Endodermal cell (in vitro differentiated cells): ENCODE measurements at regions not wholly inside any gene's neighbourhood (a gene's known extent, or its start where the extent isn't known, plus 50 kb on each side); places are given as distances from the start of the nearest gene placed in this dataset.
"Not testable (repeated sequence)": the region's sequence is repeated elsewhere in the genome, so short reads cannot be mapped to it uniquely, and the experiment has no call there.

Source experiments
- DNase-seq: peaks from one replicate; pipeline ENCODE4 v3.0.0-alpha.2; 2017
- H3K27ac ChIP-seq: 2 replicates; pipeline ENCODE4 v1.5.1; 2013; ENCODE audit warnings: mild to moderate bottlenecking, low read depth, low read length, moderate library complexity
- H3K27me3 ChIP-seq: 2 replicates; pipeline ENCODE4 v1.6.1; 2013; ENCODE audit warnings: mild to moderate bottlenecking, low read length, moderate library complexity; ENCODE audit not compliant: insufficient read depth, control insufficient read depth, poor library complexity, severe bottlenecking
- H3K36me3 ChIP-seq: 2 replicates; pipeline ENCODE4 v1.7.0; 2013; ENCODE audit warnings: mild to moderate bottlenecking, low read length, moderate library complexity; ENCODE audit not compliant: control insufficient read depth, insufficient read depth
- H3K4me1 ChIP-seq: one replicate; pipeline ENCODE4 v1.7.0; 2013; ENCODE audit warnings: low read length; ENCODE audit not compliant: control insufficient read depth, insufficient read depth
- H3K4me3 ChIP-seq: 2 replicates; pipeline ENCODE4 v1.5.1; 2013; ENCODE audit warnings: mild to moderate bottlenecking, low read length, moderate library complexity
- H3K9ac ChIP-seq: 2 replicates; pipeline ENCODE4 v1.6.1; 2013; ENCODE audit warnings: mild to moderate bottlenecking, low read length, moderate library complexity; ENCODE audit not compliant: poor library complexity, severe bottlenecking; ENCODE audit errors: extremely low read depth
- H3K9me3 ChIP-seq: 2 replicates; pipeline ENCODE4 v1.6.1; 2013; ENCODE audit warnings: mild to moderate bottlenecking, low read length, moderate library complexity; ENCODE audit not compliant: control insufficient read depth
- H3K27ac Mint-ChIP-seq: 2 replicates; pipeline ENCODE4 v1.8.0; 2020; ENCODE audit warnings: mixed read lengths
- H3K27me3 Mint-ChIP-seq: 2 replicates; pipeline ENCODE4 v1.8.0; 2021; ENCODE audit warnings: mild to moderate bottlenecking, mixed read lengths; ENCODE audit not compliant: insufficient read depth
- H3K36me3 Mint-ChIP-seq: 2 replicates; pipeline ENCODE4 v1.8.0; 2020; ENCODE audit warnings: low read depth, mixed read lengths
- H3K4me1 Mint-ChIP-seq: 2 replicates; pipeline ENCODE4 v1.8.0; 2020; ENCODE audit warnings: mixed read lengths
- H3K4me3 Mint-ChIP-seq: 2 replicates; pipeline ENCODE4 v1.8.0; 2020; ENCODE audit warnings: mild to moderate bottlenecking, moderate library complexity, mixed read lengths
- H3K9me3 Mint-ChIP-seq: 2 replicates; pipeline ENCODE4 v1.8.0; 2020; ENCODE audit warnings: mild to moderate bottlenecking, mixed read lengths
- WGBS, 2 experiments: methylation state at CpG; one replicate each; pipeline versions ENCODE4 v1.1.5 to v1.1.7; 2013; ENCODE audit warnings: missing lambda C conversion rate in 2 of 2, mixed read lengths in 1 of 2; ENCODE audit not compliant: insufficient coverage in 1 of 2, insufficient read length in 1 of 2; 5-methylcytosine and 5-hydroxymethylcytosine counted together
- TF ChIP-seq, protein P1 (sequence below): fragments of 200-600 bp; sonication (generic); conservative IDR thresholded peaks from 2 replicates; pipeline ENCODE4 v1.5.0; 2021; ENCODE audit warnings: antibody characterized with exemption, mild to moderate bottlenecking

GRCh38 chr11:92035488-92035887 is 189.1 kb upstream of the FAT3 start:
- Mint-ChIP-seq H3K27ac (no peak overlapping the region), H3K4me1 (peaks cover 2% of the 10 kb centered on the region), H3K9me3 (peaks cover 8% of the 10 kb centered on the region), H3K27me3 (no peaks in the 10 kb centered on the region), H3K36me3 (no peaks in the 10 kb centered on the region), H3K4me3 (no peak overlapping the region)
- DNase-seq: no peak
- Histone ChIP-seq H3K4me3 (no peak overlapping the region), H3K4me1 (no peaks in the 10 kb centered on the region), H3K27ac (no peak overlapping the region), H3K9me3 (no peaks in the 10 kb centered on the region), H3K9ac (no peak overlapping the region), H3K36me3 (no peaks in the 10 kb centered on the region), H3K27me3 (no peaks in the 10 kb centered on the region)
- TF ChIP-seq, protein P1, sequence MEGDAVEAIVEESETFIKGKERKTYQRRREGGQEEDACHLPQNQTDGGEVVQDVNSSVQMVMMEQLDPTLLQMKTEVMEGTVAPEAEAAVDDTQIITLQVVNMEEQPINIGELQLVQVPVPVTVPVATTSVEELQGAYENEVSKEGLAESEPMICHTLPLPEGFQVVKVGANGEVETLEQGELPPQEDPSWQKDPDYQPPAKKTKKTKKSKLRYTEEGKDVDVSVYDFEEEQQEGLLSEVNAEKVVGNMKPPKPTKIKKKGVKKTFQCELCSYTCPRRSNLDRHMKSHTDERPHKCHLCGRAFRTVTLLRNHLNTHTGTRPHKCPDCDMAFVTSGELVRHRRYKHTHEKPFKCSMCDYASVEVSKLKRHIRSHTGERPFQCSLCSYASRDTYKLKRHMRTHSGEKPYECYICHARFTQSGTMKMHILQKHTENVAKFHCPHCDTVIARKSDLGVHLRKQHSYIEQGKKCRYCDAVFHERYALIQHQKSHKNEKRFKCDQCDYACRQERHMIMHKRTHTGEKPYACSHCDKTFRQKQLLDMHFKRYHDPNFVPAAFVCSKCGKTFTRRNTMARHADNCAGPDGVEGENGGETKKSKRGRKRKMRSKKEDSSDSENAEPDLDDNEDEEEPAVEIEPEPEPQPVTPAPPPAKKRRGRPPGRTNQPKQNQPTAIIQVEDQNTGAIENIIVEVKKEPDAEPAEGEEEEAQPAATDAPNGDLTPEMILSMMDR: no peak
- 97 to 100% methylated on average over 1 of the region's 1 CpG for WGBS, 2 experiments

GRCh38 chr11:92027136-92027535 is 197.5 kb upstream of the FAT3 start:
- peak overlapping the region; percentile 97 for H3K27ac Mint-ChIP-seq
- H3K9me3 Mint-ChIP-seq: peaks cover 26% of the 10 kb centered on the region
- H3K4me1 Mint-ChIP-seq, H3K9ac ChIP-seq, H3K4me1 ChIP-seq, H3K9me3 ChIP-seq, H3K27me3 ChIP-seq, H3K36me3 Mint-ChIP-seq, H3K4me3 ChIP-seq, H3K36me3 ChIP-seq, H3K27ac ChIP-seq, H3K27me3 Mint-ChIP-seq: not testable (repeated sequence)
- H3K4me3 Mint-ChIP-seq: peak overlapping the region; percentile 77
- peak; percentile 76 for DNase-seq
- WGBS, 2 experiments: 91 to 92% methylated on average over 11 to 16 of the region's 16 CpGs

DNA sequence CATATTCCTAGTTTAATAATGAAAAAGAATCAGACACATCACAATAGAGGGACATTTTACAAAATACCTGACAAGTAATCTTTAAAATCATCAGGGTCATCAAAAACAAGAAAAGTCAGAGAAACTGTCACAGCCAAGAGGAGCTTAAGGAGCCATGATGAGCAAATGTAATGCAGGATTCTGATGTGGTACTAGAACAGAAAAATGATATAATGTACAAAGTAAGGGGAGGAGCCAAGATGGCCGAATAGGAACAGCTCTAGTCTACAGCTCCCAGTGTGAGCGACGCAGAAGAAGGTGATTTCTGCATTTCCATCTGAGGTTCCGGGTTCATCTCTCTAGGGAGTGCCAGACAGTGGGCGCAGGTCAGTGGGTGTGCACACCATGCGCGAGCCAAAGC is 198.0 kb upstream of the FAT3 start:
- WGBS, 2 experiments: 95 to 99% methylated on average over 7 of the region's 7 CpGs
- H3K9me3 Mint-ChIP-seq: peaks cover 25% of the 10 kb centered on the region
- TF ChIP-seq, protein P1: no peak
- no peaks in the 10 kb centered on the region for H3K36me3 Mint-ChIP-seq
- H3K4me1 ChIP-seq: no peaks in the 10 kb centered on the region
- peak overlapping the region; percentile 97 for H3K27ac Mint-ChIP-seq
- H3K27me3 Mint-ChIP-seq: peaks cover 2% of the 10 kb centered on the region
- H3K9me3 ChIP-seq: no peaks in the 10 kb centered on the region
- no peaks in the 10 kb centered on the region for H3K27me3 ChIP-seq
- H3K4me1 Mint-ChIP-seq: peaks cover 4% of the 10 kb centered on the region
- no peak overlapping the region for H3K9ac ChIP-seq
- H3K4me3 Mint-ChIP-seq: peak overlapping the region; percentile 77
- no peak for DNase-seq
- H3K4me3 ChIP-seq: no peak overlapping the region
- H3K36me3 ChIP-seq: no peaks in the 10 kb centered on the region
- H3K27ac ChIP-seq: no peak overlapping the region

DNA sequence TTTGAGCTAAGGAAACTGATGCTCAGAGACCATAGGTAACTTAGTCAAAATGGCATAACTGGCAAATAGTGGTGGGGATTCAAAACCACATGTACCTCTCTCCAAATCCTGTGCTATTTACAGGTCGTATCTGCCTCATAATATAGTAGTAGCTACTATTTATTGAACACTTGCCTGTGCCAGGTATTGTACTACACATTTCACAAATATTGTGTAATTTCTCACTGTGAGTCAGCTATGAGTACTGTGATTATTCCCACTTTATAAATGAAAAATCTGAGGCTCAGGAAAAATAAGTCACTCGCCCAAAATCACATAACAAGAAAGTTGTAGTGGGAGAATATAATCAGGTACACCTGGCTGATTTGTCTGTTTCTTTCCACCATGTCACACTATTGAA is 199.8 kb upstream of the FAT3 start:
- Histone ChIP-seq H3K36me3 (no peaks in the 10 kb centered on the region), H3K9me3 (no peaks in the 10 kb centered on the region), H3K27ac (no peak overlapping the region), H3K27me3 (no peaks in the 10 kb centered on the region), H3K4me3 (no peak overlapping the region), H3K4me1 (no peaks in the 10 kb centered on the region), H3K9ac (no peak overlapping the region)
- no peaks in the 10 kb centered on the region for H3K36me3 Mint-ChIP-seq
- peaks cover 18% of the 10 kb centered on the region for H3K9me3 Mint-ChIP-seq
- WGBS, 2 experiments: 93% methylated on average over 2 of the region's 2 CpGs; no CpG with 5 or more reads in 1 of the 2 experiments
- H3K4me3 Mint-ChIP-seq: no peak overlapping the region
- TF ChIP-seq, protein P1: no peak
- H3K27ac Mint-ChIP-seq: no peak overlapping the region
- no peak for DNase-seq
- H3K4me1 Mint-ChIP-seq: peaks cover 4% of the 10 kb centered on the region
- peaks cover 2% of the 10 kb centered on the region for H3K27me3 Mint-ChIP-seq
